ENCODE measurements at regions not wholly inside any gene's neighbourhood (a gene's known extent, or its start where the extent isn't known, plus 50 kb on each side); places are given as distances from the start of the nearest gene placed in this dataset.

GRCh38 chr20:41853806-41854205 is 235.6 kb upstream of the CHD6 start:
- in situ Hi-C loops (cut with HindIII; ENCODE audit: low sequenced_read_pairs) = no loop called here
- H3K4me3 ChIP-seq (ENCODE audit: low read depth, low read length) = no peak overlapping the region
- no peak for DNase-seq (ENCODE audit: low read depth)
- TF ChIP-seq CTCF (IDR thresholded peaks at IDR 0.05; ENCODE audit: low read depth, low read length, missing control alignments) = no peak

DNA sequence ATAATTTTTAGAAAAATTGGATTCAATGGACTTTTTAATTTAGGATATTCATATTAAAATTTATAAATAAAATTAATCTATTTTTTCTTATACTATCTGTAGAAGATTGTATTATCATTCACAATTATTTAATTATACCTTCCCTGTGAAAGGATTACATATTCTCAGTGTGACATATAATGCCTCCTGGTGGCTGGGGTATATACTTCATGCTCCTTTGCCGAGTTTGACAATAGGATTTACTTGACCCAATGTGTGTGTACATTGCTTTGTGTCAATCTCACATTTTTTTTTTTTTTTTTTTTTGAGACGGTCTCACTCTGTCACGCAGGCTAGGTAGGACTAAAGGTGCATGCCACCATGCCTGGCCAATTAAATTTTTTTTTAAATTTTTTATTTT is 230.0 kb upstream of the CHD6 start:
- in situ Hi-C loops (cut with HindIII; ENCODE audit: low sequenced_read_pairs) = no loop called here
- no peak for DNase-seq (ENCODE audit: low read depth)
- TF ChIP-seq CTCF (IDR thresholded peaks at IDR 0.05; ENCODE audit: low read depth, low read length, missing control alignments) = no peak
- H3K4me3 ChIP-seq (ENCODE audit: low read depth, low read length) = no peak overlapping the region

- no peak overlapping the region for H3K4me3 ChIP-seq (ENCODE audit: low read depth, low read length)
- no peak for DNase-seq (ENCODE audit: low read depth)
- in situ Hi-C loops (cut with HindIII; ENCODE audit: low sequenced_read_pairs) = no loop called here
- TF ChIP-seq CTCF (IDR thresholded peaks at IDR 0.05; ENCODE audit: low read depth, low read length, missing control alignments) = no peak
These were observed 219.6 kb upstream of the CHD6 start for GRCh38 chr20:41837669-41838224.

DNA sequence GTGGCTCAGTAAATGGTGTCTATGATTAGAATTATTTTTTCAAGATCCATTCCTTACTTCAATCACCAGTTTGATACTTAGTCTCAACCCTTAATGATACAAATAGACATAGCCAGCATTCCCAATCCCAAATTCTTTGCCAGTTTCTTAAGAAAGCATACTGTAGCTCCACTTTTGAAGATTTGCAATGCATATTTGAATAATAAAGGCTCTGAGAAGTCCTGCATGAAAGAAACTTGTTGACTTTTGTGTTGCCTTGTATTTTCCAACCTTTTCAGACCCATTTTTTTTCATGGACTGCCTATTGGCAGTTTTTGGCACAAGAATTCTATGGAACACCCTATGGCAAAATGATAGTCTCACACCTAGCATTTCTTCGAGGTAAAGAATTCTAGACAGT is 215.6 kb upstream of the CHD6 start:
- H3K4me3 ChIP-seq (ENCODE audit: low read depth, low read length) = no peak overlapping the region
- no peak for TF ChIP-seq CTCF (IDR thresholded peaks at IDR 0.05; ENCODE audit: low read depth, low read length, missing control alignments)
- DNase-seq (ENCODE audit: low read depth) = no peak
- in situ Hi-C loops (cut with HindIII; ENCODE audit: low sequenced_read_pairs) = no loop called here

DNA sequence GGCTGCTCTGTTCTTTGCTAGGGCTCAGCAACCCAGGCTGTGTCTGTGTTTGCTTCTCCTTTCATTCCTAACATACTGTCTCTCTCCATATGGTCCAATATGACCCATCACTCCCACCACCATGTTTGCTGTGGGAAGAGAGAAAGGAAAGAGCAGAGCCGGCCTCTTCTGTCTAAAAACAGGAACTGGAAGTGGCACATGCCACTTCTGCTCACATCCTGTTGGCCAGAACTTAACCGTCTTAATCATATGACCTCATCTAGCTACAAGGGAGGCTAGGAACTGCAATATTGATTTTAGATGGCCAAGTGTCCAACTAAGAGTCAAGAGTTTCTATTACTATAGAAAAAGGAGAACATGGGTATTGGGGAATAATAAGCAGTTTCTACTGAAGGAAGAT is 212.5 kb upstream of the CHD6 start:
- TF ChIP-seq CTCF (IDR thresholded peaks at IDR 0.05; ENCODE audit: low read depth, low read length, missing control alignments) = no peak
- in situ Hi-C loops (cut with HindIII; ENCODE audit: low sequenced_read_pairs) = no loop called here
- no peak for DNase-seq (ENCODE audit: low read depth)
- no peak overlapping the region for H3K4me3 ChIP-seq (ENCODE audit: low read depth, low read length)

DNA sequence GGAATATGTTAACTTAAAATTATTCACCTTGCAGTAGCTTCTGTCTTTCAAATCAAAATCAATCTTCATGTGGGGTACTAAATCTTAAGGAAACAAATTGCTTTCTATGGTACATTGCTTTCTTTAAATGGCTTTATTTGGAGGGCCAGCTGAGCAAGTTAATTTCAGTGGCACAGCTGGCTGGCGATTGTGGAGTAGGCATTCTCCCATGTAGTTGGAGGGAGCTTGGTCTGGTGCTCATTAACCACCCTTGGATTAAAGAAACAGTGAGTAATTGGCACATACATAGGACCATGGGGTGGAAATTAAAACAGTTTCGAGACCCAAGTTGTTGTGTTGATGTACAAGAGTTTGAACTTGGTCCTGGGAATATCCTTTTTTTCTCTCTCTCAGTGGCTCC is 201.3 kb upstream of the CHD6 start:
- no peak for TF ChIP-seq CTCF (IDR thresholded peaks at IDR 0.05; ENCODE audit: low read depth, low read length, missing control alignments)
- no peak overlapping the region for H3K4me3 ChIP-seq (ENCODE audit: low read depth, low read length)
- no peak for DNase-seq (ENCODE audit: low read depth)
- in situ Hi-C loops (cut with HindIII; ENCODE audit: low sequenced_read_pairs) = no loop called here

- no peak for TF ChIP-seq CTCF (IDR thresholded peaks at IDR 0.05; ENCODE audit: low read depth, low read length, missing control alignments)
- DNase-seq (ENCODE audit: low read depth) = no peak
- H3K4me3 ChIP-seq (ENCODE audit: low read depth, low read length) = no peak overlapping the region
- in situ Hi-C loops (cut with HindIII; ENCODE audit: low sequenced_read_pairs) = no loop called here
These were observed 200.8 kb upstream of the CHD6 start for GRCh38 chr20:41818991-41819390.
